K562 (cell line): ENCODE measurements at regions not wholly inside any gene's neighbourhood (a gene's known extent, or its start where the extent isn't known, plus 50 kb on each side); places are given as distances from the start of the nearest gene placed in this dataset.

Source experiments
- ATF2 ChIP-seq: sonication (generic); formaldehyde crosslinking; IDR thresholded peaks from 2 replicates; pipeline ENCODE4 v1.8.1; 2022; ENCODE audit warnings: missing genetic modification reagents
- CTCF ChIP-seq, 3 experiments: IDR thresholded peaks in 2 of 3; conservative IDR thresholded peaks in 1 of 3; 2 replicates each; pipeline ENCODE4 v1.5.1; 2011 to 2012; ENCODE audit warnings: low read length in 3 of 3, mild to moderate bottlenecking in 3 of 3, control low read depth in 2 of 3, improper control_type of control experiment in 1 of 3, inconsistent platforms in 1 of 3, low read depth in 1 of 3, mixed read lengths in 1 of 3, moderate library complexity in 1 of 3; ENCODE audit not compliant: insufficient read depth in 2 of 3
- HMGXB4 ChIP-seq: sonication (generic); formaldehyde crosslinking; IDR thresholded peaks from 2 replicates; pipeline ENCODE4 v1.8.1; 2023; ENCODE audit warnings: mild to moderate bottlenecking, missing genetic modification reagents
- POLR2AphosphoS5 ChIP-seq: IDR thresholded peaks from 2 replicates; pipeline ENCODE4 v1.6.1; 2011; ENCODE audit warnings: mild to moderate bottlenecking, low read depth, low read length, moderate library complexity; ENCODE audit not compliant: control insufficient read depth, insufficient read depth
- TAF1 ChIP-seq: IDR thresholded peaks from 2 replicates; pipeline ENCODE4 v1.6.1; 2011; ENCODE audit warnings: mild to moderate bottlenecking, low read length, moderate library complexity; ENCODE audit not compliant: insufficient read depth, control insufficient read depth, severe bottlenecking; ENCODE audit errors: extremely low read depth
- TF ChIP-seq, protein P1 (sequence below): sonication (generic); formaldehyde crosslinking; IDR thresholded peaks from 2 replicates; pipeline ENCODE4 v1.5.0; 2020; ENCODE audit warnings: missing genetic modification reagents

GRCh38 chr20:55935448-55936208, 69.7 kb downstream of the CBLN4 start:
- TF ChIP-seq POLR2AphosphoS5 (no peak), CTCF (IDR thresholded peaks at IDR 0.05 in 2 of 3, conservative IDR thresholded peaks at IDR 0.05 in 1 of 3; ENCODE audit: insufficient read depth in 2 of 3, low read depth in 1 of 3, low read length in 3 of 3) (no peak), TAF1 (no peak), ATF2 (CRISPR knock-in tag) (no peak), HMGXB4 (CRISPR knock-in tag) (no peak)
- TF ChIP-seq, protein P1, sequence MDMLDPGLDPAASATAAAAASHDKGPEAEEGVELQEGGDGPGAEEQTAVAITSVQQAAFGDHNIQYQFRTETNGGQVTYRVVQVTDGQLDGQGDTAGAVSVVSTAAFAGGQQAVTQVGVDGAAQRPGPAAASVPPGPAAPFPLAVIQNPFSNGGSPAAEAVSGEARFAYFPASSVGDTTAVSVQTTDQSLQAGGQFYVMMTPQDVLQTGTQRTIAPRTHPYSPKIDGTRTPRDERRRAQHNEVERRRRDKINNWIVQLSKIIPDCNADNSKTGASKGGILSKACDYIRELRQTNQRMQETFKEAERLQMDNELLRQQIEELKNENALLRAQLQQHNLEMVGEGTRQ (CRISPR knock-in tag): no peak
